GM19397 (cell line): ENCODE measurements at regions not wholly inside any gene's neighbourhood (a gene's known extent, or its start where the extent isn't known, plus 50 kb on each side); places are given as distances from the start of the nearest gene placed in this dataset.
"Not testable (repeated sequence)": the region's sequence is repeated elsewhere in the genome, so short reads cannot be mapped to it uniquely, and the experiment has no call there.

Source experiments
- ATAC-seq: cut with Tn5 transposase; IDR thresholded peaks from one replicate; pipeline ENCODE4 v1.9.1; 2021; ENCODE audit warnings: mild to moderate bottlenecking, moderate library complexity; ENCODE audit not compliant: unreplicated experiment

GRCh38 chr10:60623627-60624026 lies 154.7 kb upstream of the CDK1 start:
- ATAC-seq: no peak

- no peak for ATAC-seq
Measured at GRCh38 chr10:60621018-60621417, 157.3 kb upstream of the CDK1 start.

GRCh38 chr10:60618861-60619260 lies 159.4 kb upstream of the CDK1 start:
- ATAC-seq: no peak

GRCh38 chr10:60615541-60615940 lies 162.7 kb upstream of the CDK1 start:
- ATAC-seq: no peak

- ATAC-seq: no peak
Measured at GRCh38 chr10:60614363-60614762, 163.9 kb upstream of the CDK1 start.

- no peak for ATAC-seq
Measured at GRCh38 chr10:60613434-60613833, 164.8 kb upstream of the CDK1 start.

GRCh38 chr10:60611291-60611747 lies 167.0 kb upstream of the CDK1 start:
- no peak for ATAC-seq

GRCh38 chr10:60607372-60607771 lies 170.9 kb upstream of the CDK1 start:
- no peak for ATAC-seq

- ATAC-seq: no peak
Measured at GRCh38 chr10:60606343-60607080, 171.8 kb upstream of the CDK1 start.

GRCh38 chr10:60605476-60605875 lies 172.8 kb upstream of the CDK1 start:
- ATAC-seq: no peak

GRCh38 chr10:60604342-60604741 lies 173.9 kb upstream of the CDK1 start:
- ATAC-seq: no peak

GRCh38 chr10:60597513-60597912 lies 180.8 kb upstream of the CDK1 start:
- no peak for ATAC-seq

GRCh38 chr10:60595852-60596251 lies 182.4 kb upstream of the CDK1 start:
- ATAC-seq: no peak

GRCh38 chr10:60594476-60595051 lies 183.7 kb upstream of the CDK1 start:
- ATAC-seq: no peak

- ATAC-seq: no peak
Measured at GRCh38 chr10:60591119-60591518, 187.2 kb upstream of the CDK1 start.

- no peak for ATAC-seq
Measured at GRCh38 chr10:60589376-60589775, 188.9 kb upstream of the CDK1 start.

GRCh38 chr10:60581782-60582181 lies 192.1 kb upstream of the ANK3 start:
- not testable (repeated sequence) for ATAC-seq

GRCh38 chr10:60578217-60578616 lies 188.5 kb upstream of the ANK3 start:
- no peak for ATAC-seq

GRCh38 chr10:60576130-60577069 lies 186.7 kb upstream of the ANK3 start:
- no peak for ATAC-seq

- no peak for ATAC-seq
Measured at GRCh38 chr10:60575105-60575504, 185.4 kb upstream of the ANK3 start.

GRCh38 chr10:60574388-60574787 lies 184.7 kb upstream of the ANK3 start:
- ATAC-seq: no peak

GRCh38 chr10:60573336-60573735 lies 183.7 kb upstream of the ANK3 start:
- no peak for ATAC-seq
